Activated T-helper 1 cell treated with anti-CD3 and anti-CD28 coated beads, Interleukin-2, amount 50 U/mL, for 16 hours (primary cell): ENCODE measurements at regions not wholly inside any gene's neighbourhood (a gene's known extent, or its start where the extent isn't known, plus 50 kb on each side); places are given as distances from the start of the nearest gene placed in this dataset.

Experiments used
- DNase-seq, 2 donors: peaks; one replicate each; pipeline ENCODE4 v3.0.0-alpha.2; 2020; ENCODE audit warnings: low read depth in 1 of 2, low spot score in 1 of 2

GRCh38 chr6:102520966-102521365 is 1127.5 kb downstream of the GRIK2 start:
- no peak for DNase-seq

- DNase-seq = no peak
These were observed 1124.0 kb downstream of the GRIK2 start for GRCh38 chr6:102517506-102517905.

- DNase-seq = no peak
These were observed 1108.1 kb downstream of the GRIK2 start for GRCh38 chr6:102501615-102502014.

- DNase-seq = no peak
These were observed 1101.3 kb downstream of the GRIK2 start for GRCh38 chr6:102494808-102495207.

GRCh38 chr6:102493485-102493884 is 1100.0 kb downstream of the GRIK2 start:
- DNase-seq = no peak

- no peak for DNase-seq
These were observed 1095.2 kb downstream of the GRIK2 start for GRCh38 chr6:102488729-102489128.

GRCh38 chr6:102485480-102485879 is 1092.0 kb downstream of the GRIK2 start:
- DNase-seq = no peak

GRCh38 chr6:102474041-102474807 is 1080.7 kb downstream of the GRIK2 start:
- no peak for DNase-seq

- no peak for DNase-seq
These were observed 1065.5 kb downstream of the GRIK2 start for GRCh38 chr6:102458990-102459389.

GRCh38 chr6:102438171-102438570 is 1044.7 kb downstream of the GRIK2 start:
- DNase-seq = no peak

GRCh38 chr6:102417368-102417998 is 1024.0 kb downstream of the GRIK2 start:
- no peak for DNase-seq

GRCh38 chr6:102415891-102416290 is 1022.4 kb downstream of the GRIK2 start:
- DNase-seq = no peak

GRCh38 chr6:102411796-102412195 is 1018.3 kb downstream of the GRIK2 start:
- DNase-seq = no peak

GRCh38 chr6:102407886-102408741 is 1014.6 kb downstream of the GRIK2 start:
- no peak for DNase-seq

- no peak for DNase-seq
These were observed 1012.4 kb downstream of the GRIK2 start for GRCh38 chr6:102405860-102406259.

GRCh38 chr6:102402635-102403329 is 1009.3 kb downstream of the GRIK2 start:
- DNase-seq = no peak

GRCh38 chr6:102398788-102399390 is 1005.4 kb downstream of the GRIK2 start:
- no peak for DNase-seq

GRCh38 chr6:102390541-102390940 is 997.0 kb downstream of the GRIK2 start:
- DNase-seq = no peak

GRCh38 chr6:102389994-102390393 is 996.5 kb downstream of the GRIK2 start:
- DNase-seq = no peak

- no peak for DNase-seq
These were observed 994.0 kb downstream of the GRIK2 start for GRCh38 chr6:102387326-102388033.
